Peyer's patch (tissue), 4 donors: ENCODE measurements at regions not wholly inside any gene's neighbourhood (a gene's known extent, or its start where the extent isn't known, plus 50 kb on each side); places are given as distances from the start of the nearest gene placed in this dataset.

Experiments
- DNase-seq, 3 donors: peaks; one replicate each; pipeline ENCODE4 v3.0.0-alpha.2; 2017 to 2019
- H3K27ac ChIP-seq, 4 donors: fragments of 200-600 bp; sonication (generic); one replicate each; pipeline ENCODE4 v1.5.1; 2016 to 2019
- H3K27me3 ChIP-seq, 2 donors: fragments of 200-600 bp; sonication (generic); one replicate each; pipeline ENCODE4 v1.5.1; 2019
- H3K36me3 ChIP-seq, 3 donors: fragments of 200-600 bp; sonication (generic); one replicate each; pipeline ENCODE4 v1.5.1; 2016 to 2019
- H3K4me1 ChIP-seq, 4 donors: fragments of 200-600 bp; sonication (generic); one replicate each; pipeline ENCODE4 v1.5.1; 2016 to 2019
- H3K4me3 ChIP-seq, 4 donors: fragments of 200-600 bp; sonication (generic); 1 replicate in 3 of 4; 2 replicates in 1 of 4; pipeline ENCODE4 v1.5.1; 2016 to 2019; ENCODE audit warnings: mild to moderate bottlenecking in 1 of 4
- H3K9me3 ChIP-seq, 4 donors: fragments of 200-600 bp; sonication (generic); one replicate each; pipeline ENCODE4 v1.5.1; 2016 to 2019; ENCODE audit warnings: mild to moderate bottlenecking in 1 of 4
- POLR2A ChIP-seq, 2 donors: fragments of 450-650 bp; IDR thresholded peaks; one replicate each; pipeline ENCODE4 v1.5.1; 2017; ENCODE audit warnings: antibody characterized with exemption in 2 of 2, mild to moderate bottlenecking in 2 of 2, moderate library complexity in 2 of 2
- TF ChIP-seq, protein P1 (sequence below), 6 experiments: fragments of 450-650 bp in 4 of 6; fragments of 200-600 bp in 2 of 6; sonication (generic) in 1 of 6; IDR thresholded peaks; one replicate each; pipeline ENCODE4 v1.5.1; 2017 to 2019; ENCODE audit warnings: antibody characterized with exemption in 6 of 6, mild to moderate bottlenecking in 3 of 6, moderate library complexity in 1 of 6

DNA sequence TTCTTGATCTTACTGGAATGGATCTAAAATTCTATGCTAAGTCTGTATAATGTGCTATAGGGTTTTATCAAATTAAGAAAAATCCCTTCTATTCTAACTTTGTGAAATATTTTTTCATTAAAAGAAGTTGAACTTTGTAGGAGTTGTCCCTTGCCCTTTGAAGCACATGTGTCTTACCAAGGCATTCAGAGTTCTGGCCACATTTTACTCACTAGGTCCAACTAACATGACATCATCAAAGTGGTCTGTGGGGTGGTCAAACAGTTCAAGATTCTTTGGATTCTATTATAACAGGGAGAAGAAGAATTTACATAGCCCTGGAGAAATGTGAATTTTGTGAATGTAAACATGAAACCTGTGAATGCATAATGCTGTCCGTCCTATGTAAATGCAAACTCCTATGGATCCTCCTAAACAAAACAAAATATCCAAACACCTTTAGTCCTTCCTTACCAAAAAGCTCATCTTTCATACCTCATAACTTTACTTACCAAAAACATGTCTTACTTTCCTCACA is 88.7 kb downstream of the EBNA1BP2 start:
- no peaks in the 10 kb centered on the region for H3K9me3 ChIP-seq
- H3K27me3 ChIP-seq = no peaks in the 10 kb centered on the region
- H3K4me3 ChIP-seq = no peak overlapping the region
- H3K4me1 ChIP-seq = no peaks in the 10 kb centered on the region
- no peak overlapping the region for H3K27ac ChIP-seq
- no peak for DNase-seq
- TF ChIP-seq POLR2A (IDR thresholded peaks at IDR 0.05) = no peak
- TF ChIP-seq, protein P1, sequence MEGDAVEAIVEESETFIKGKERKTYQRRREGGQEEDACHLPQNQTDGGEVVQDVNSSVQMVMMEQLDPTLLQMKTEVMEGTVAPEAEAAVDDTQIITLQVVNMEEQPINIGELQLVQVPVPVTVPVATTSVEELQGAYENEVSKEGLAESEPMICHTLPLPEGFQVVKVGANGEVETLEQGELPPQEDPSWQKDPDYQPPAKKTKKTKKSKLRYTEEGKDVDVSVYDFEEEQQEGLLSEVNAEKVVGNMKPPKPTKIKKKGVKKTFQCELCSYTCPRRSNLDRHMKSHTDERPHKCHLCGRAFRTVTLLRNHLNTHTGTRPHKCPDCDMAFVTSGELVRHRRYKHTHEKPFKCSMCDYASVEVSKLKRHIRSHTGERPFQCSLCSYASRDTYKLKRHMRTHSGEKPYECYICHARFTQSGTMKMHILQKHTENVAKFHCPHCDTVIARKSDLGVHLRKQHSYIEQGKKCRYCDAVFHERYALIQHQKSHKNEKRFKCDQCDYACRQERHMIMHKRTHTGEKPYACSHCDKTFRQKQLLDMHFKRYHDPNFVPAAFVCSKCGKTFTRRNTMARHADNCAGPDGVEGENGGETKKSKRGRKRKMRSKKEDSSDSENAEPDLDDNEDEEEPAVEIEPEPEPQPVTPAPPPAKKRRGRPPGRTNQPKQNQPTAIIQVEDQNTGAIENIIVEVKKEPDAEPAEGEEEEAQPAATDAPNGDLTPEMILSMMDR (IDR thresholded peaks at IDR 0.05) = no peak
- H3K36me3 ChIP-seq = no peaks in the 10 kb centered on the region

DNA sequence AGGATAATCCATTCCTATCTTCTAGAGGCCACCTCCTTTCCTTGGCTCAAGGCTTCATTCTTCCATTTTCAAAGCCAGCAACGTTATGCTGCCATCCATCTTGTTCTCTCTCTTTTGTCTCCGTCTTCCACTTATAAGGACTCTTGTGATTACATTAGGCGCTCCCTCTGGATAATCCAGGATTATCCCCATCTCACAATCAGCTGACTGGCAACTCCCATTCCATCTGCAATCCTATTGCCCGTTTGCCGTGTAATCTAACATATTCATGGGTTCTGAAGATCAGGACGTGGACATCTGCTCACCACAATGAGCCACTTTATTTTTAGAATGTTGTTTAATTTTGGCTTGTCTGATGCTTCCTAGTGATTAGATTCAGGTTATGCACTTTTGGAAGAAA is 89.3 kb downstream of the EBNA1BP2 start:
- Histone ChIP-seq H3K36me3 (no peaks in the 10 kb centered on the region), H3K4me3 (no peak overlapping the region), H3K9me3 (no peaks in the 10 kb centered on the region), H3K4me1 (no peaks in the 10 kb centered on the region), H3K27ac (no peak overlapping the region), H3K27me3 (no peaks in the 10 kb centered on the region)
- DNase-seq = no peak
- no peak for TF ChIP-seq POLR2A (IDR thresholded peaks at IDR 0.05)
- TF ChIP-seq, protein P1 (IDR thresholded peaks at IDR 0.05) = no peak

- H3K27me3 ChIP-seq = no peaks in the 10 kb centered on the region
- no peak for TF ChIP-seq POLR2A (IDR thresholded peaks at IDR 0.05)
- TF ChIP-seq, protein P1 (IDR thresholded peaks at IDR 0.05) = no peak
- H3K36me3 ChIP-seq = no peaks in the 10 kb centered on the region
- no peaks in the 10 kb centered on the region for H3K9me3 ChIP-seq
- no peak for DNase-seq
- H3K27ac ChIP-seq = no peak overlapping the region
- H3K4me3 ChIP-seq = no peak overlapping the region
- peaks cover 0 to 4% (median 2%) of the 10 kb centered on the region in 4 donors for H3K4me1 ChIP-seq
Observed at GRCh38 chr1:43077273-43077672, 94.8 kb downstream of the EBNA1BP2 start.

- Histone ChIP-seq H3K4me3 (no peak overlapping the region), H3K27ac (no peak overlapping the region), H3K4me1 (peaks cover 0 to 4% (median 2%) of the 10 kb centered on the region in 4 donors), H3K9me3 (no peaks in the 10 kb centered on the region), H3K27me3 (no peaks in the 10 kb centered on the region), H3K36me3 (no peaks in the 10 kb centered on the region)
- no peak for DNase-seq
- no peak for TF ChIP-seq POLR2A (IDR thresholded peaks at IDR 0.05)
- TF ChIP-seq, protein P1 (IDR thresholded peaks at IDR 0.05) = no peak
Observed at GRCh38 chr1:43074709-43075108, 97.4 kb downstream of the EBNA1BP2 start.

DNA sequence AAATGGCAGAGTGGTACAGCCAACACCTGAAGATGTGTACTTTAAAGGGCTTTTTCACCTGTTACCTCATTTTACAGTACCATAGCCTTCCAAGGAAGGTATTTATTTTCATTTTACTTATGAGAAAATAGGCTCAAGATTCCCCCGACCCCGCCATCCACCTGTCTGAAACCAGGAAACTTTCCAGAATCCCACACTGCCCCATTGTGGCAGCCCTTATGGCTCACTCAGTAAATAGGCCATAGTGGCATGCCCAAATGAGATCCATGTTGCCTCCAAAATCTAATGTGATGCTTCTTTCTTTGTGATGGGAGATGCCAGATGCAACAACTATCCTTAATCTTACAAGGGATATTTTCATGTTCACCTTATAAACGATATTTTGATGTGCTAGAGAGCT is 97.8 kb downstream of the EBNA1BP2 start:
- no peak for TF ChIP-seq POLR2A (IDR thresholded peaks at IDR 0.05)
- TF ChIP-seq, protein P1 (IDR thresholded peaks at IDR 0.05) = no peak
- no peaks in the 10 kb centered on the region for H3K27me3 ChIP-seq
- no peak overlapping the region for H3K4me3 ChIP-seq
- no peak for DNase-seq
- H3K27ac ChIP-seq = no peak overlapping the region
- H3K4me1 ChIP-seq = peaks cover 0 to 4% (median 2%) of the 10 kb centered on the region in 4 donors
- no peaks in the 10 kb centered on the region for H3K36me3 ChIP-seq
- no peaks in the 10 kb centered on the region for H3K9me3 ChIP-seq
